ENCODE measurements at regions not wholly inside any gene's neighbourhood (a gene's known extent, or its start where the extent isn't known, plus 50 kb on each side); places are given as distances from the start of the nearest gene placed in this dataset.

GRCh38 chr3:95627697-95628096, 1186.7 kb upstream of the EPHA6 start:
- TF ChIP-seq CTCF (conservative IDR thresholded peaks at IDR 0.05 in 1 of 2, IDR thresholded peaks at IDR 0.05 in 1 of 2; ENCODE audit: extremely low read depth in 1 of 2, insufficient read depth in 1 of 2, low read depth in 1 of 2, low read length in 2 of 2) (no peak), EZH2 (IDR thresholded peaks at IDR 0.05; ENCODE audit: borderline replicate concordance, low read length) (no peak)

All from mammary epithelial cell (primary cell).